ENCODE measurements at regions not wholly inside any gene's neighbourhood (a gene's known extent, or its start where the extent isn't known, plus 50 kb on each side); places are given as distances from the start of the nearest gene placed in this dataset.
A peak's percentile ranks its signal among the peaks of the same experiment; 100 is the strongest.
"Not testable (repeated sequence)": the region's sequence is repeated elsewhere in the genome, so short reads cannot be mapped to it uniquely, and the experiment has no call there.

GRCh38 chr12:46901464-46902205 lies 75.8 kb upstream of the SLC38A4 start:
- no peak for DNase-seq
- H3K4me3 Mint-ChIP-seq = no peak overlapping the region
- ATAC-seq = no peak
- H3K36me3 Mint-ChIP-seq = no peaks in the 10 kb centered on the region
- H3K4me1 Mint-ChIP-seq = peaks cover 5% of the 10 kb centered on the region
- no peaks in the 10 kb centered on the region for H3K9me3 Mint-ChIP-seq (ENCODE audit: low read depth)
- no peak overlapping the region for H3K27ac Mint-ChIP-seq
- CTCF ChIA-PET = no interaction called here
- peaks cover 2% of the 10 kb centered on the region for H3K27me3 Mint-ChIP-seq

GRCh38 chr12:46903058-46903457 lies 77.3 kb upstream of the SLC38A4 start:
- ATAC-seq = no peak
- CTCF ChIA-PET = no interaction called here

GRCh38 chr12:46904406-46905238 lies 78.8 kb upstream of the SLC38A4 start:
- H3K27me3 Mint-ChIP-seq = peaks cover 2% of the 10 kb centered on the region
- H3K27ac Mint-ChIP-seq = no peak overlapping the region
- DNase-seq = no peak
- H3K4me1 Mint-ChIP-seq = peaks cover 11% of the 10 kb centered on the region
- no peak for ATAC-seq
- no peaks in the 10 kb centered on the region for H3K36me3 Mint-ChIP-seq
- CTCF ChIA-PET = no interaction called here
- H3K9me3 Mint-ChIP-seq (ENCODE audit: low read depth) = no peaks in the 10 kb centered on the region
- H3K4me3 Mint-ChIP-seq = no peak overlapping the region

More at GRCh38 chr12:46903058-46903457, 77.3 kb upstream of the SLC38A4 start:
- H3K36me3 Mint-ChIP-seq = no peaks in the 10 kb centered on the region
- peaks cover 2% of the 10 kb centered on the region for H3K27me3 Mint-ChIP-seq
- no peaks in the 10 kb centered on the region for H3K9me3 Mint-ChIP-seq (ENCODE audit: low read depth)
- no peak overlapping the region for H3K27ac Mint-ChIP-seq
- no peak for DNase-seq
- no peak overlapping the region for H3K4me3 Mint-ChIP-seq
- H3K4me1 Mint-ChIP-seq = peaks cover 5% of the 10 kb centered on the region

GRCh38 chr12:46905239-46905627 lies 79.4 kb upstream of the SLC38A4 start:
- DNase-seq; CTCF ChIA-PET; H3K27me3 Mint-ChIP-seq; H3K9me3 Mint-ChIP-seq (ENCODE audit: low read depth); H3K4me3 Mint-ChIP-seq; ATAC-seq; H3K27ac Mint-ChIP-seq; H3K36me3 Mint-ChIP-seq: not testable (repeated sequence)
- H3K4me1 Mint-ChIP-seq = peaks cover 11% of the 10 kb centered on the region

- H3K36me3 Mint-ChIP-seq = peaks cover 1% of the 10 kb centered on the region
- no peak for ATAC-seq
Measured at GRCh38 chr12:46907791-46908190, 82.0 kb upstream of the SLC38A4 start.

GRCh38 chr12:46908236-46908935 lies 82.6 kb upstream of the SLC38A4 start:
- ATAC-seq (no peak), DNase-seq (no peak)
- Mint-ChIP-seq H3K9me3 (ENCODE audit: low read depth) (peaks cover 3% of the 10 kb centered on the region), H3K27me3 (peaks cover 24% of the 10 kb centered on the region), H3K36me3 (peaks cover 1% of the 10 kb centered on the region), H3K27ac (no peak overlapping the region), H3K4me3 (no peak overlapping the region), H3K4me1 (peaks cover 6% of the 10 kb centered on the region)
- CTCF ChIA-PET = no interaction called here

More at GRCh38 chr12:46907791-46908190, 82.0 kb upstream of the SLC38A4 start:
- CTCF ChIA-PET = no interaction called here
- no peak overlapping the region for H3K27ac Mint-ChIP-seq
- H3K4me1 Mint-ChIP-seq = peaks cover 6% of the 10 kb centered on the region
- no peak for DNase-seq
- H3K4me3 Mint-ChIP-seq = no peak overlapping the region
- H3K27me3 Mint-ChIP-seq = peaks cover 24% of the 10 kb centered on the region
- H3K9me3 Mint-ChIP-seq (ENCODE audit: low read depth) = peaks cover 3% of the 10 kb centered on the region

- ATAC-seq (no peak), DNase-seq (no peak)
- H3K9me3 Mint-ChIP-seq (ENCODE audit: low read depth) = peaks cover 3% of the 10 kb centered on the region
- H3K36me3 Mint-ChIP-seq = peaks cover 1% of the 10 kb centered on the region
- no peak overlapping the region for H3K27ac Mint-ChIP-seq
- CTCF ChIA-PET = no interaction called here
- peaks cover 24% of the 10 kb centered on the region for H3K27me3 Mint-ChIP-seq
- H3K4me3 Mint-ChIP-seq = no peak overlapping the region
- H3K4me1 Mint-ChIP-seq = peaks cover 6% of the 10 kb centered on the region
Measured at GRCh38 chr12:46908936-46909635, 83.3 kb upstream of the SLC38A4 start.

- ATAC-seq (no peak), DNase-seq (no peak)
- Mint-ChIP-seq H3K36me3 (peaks cover 1% of the 10 kb centered on the region), H3K9me3 (ENCODE audit: low read depth) (peaks cover 3% of the 10 kb centered on the region), H3K4me1 (peaks cover 6% of the 10 kb centered on the region), H3K27me3 (peaks cover 26% of the 10 kb centered on the region), H3K27ac (no peak overlapping the region), H3K4me3 (no peak overlapping the region)
- CTCF ChIA-PET = no interaction called here
Measured at GRCh38 chr12:46910830-46911229, 85.0 kb upstream of the SLC38A4 start.

- CTCF ChIA-PET = no interaction called here
- H3K4me1 Mint-ChIP-seq = no peaks in the 10 kb centered on the region
Measured at GRCh38 chr12:46914336-46914735, 88.5 kb upstream of the SLC38A4 start.

GRCh38 chr12:46915082-46915481 lies 89.3 kb upstream of the SLC38A4 start:
- Mint-ChIP-seq H3K27ac (no peak overlapping the region), H3K27me3 (peaks cover 21% of the 10 kb centered on the region)

More at GRCh38 chr12:46914336-46914735, 88.5 kb upstream of the SLC38A4 start:
- Mint-ChIP-seq H3K27ac (no peak overlapping the region), H3K9me3 (ENCODE audit: low read depth) (peaks cover 3% of the 10 kb centered on the region), H3K27me3 (peaks cover 26% of the 10 kb centered on the region), H3K36me3 (peaks cover 1% of the 10 kb centered on the region), H3K4me3 (no peak overlapping the region)
- ATAC-seq = no peak
- DNase-seq = no peak

GRCh38 chr12:46915836-46916235 lies 90.0 kb upstream of the SLC38A4 start:
- Mint-ChIP-seq H3K36me3 (peaks cover 1% of the 10 kb centered on the region), H3K27ac (no peak overlapping the region), H3K9me3 (ENCODE audit: low read depth) (peaks cover 2% of the 10 kb centered on the region), H3K4me3 (no peak overlapping the region), H3K27me3 (peaks cover 19% of the 10 kb centered on the region), H3K4me1 (no peaks in the 10 kb centered on the region)
- ATAC-seq = no peak
- no peak for DNase-seq
- CTCF ChIA-PET = no interaction called here

More at GRCh38 chr12:46915082-46915481, 89.3 kb upstream of the SLC38A4 start:
- H3K36me3 Mint-ChIP-seq = peaks cover 1% of the 10 kb centered on the region
- no peak for ATAC-seq
- no peak for DNase-seq
- H3K9me3 Mint-ChIP-seq (ENCODE audit: low read depth) = peaks cover 3% of the 10 kb centered on the region
- H3K4me1 Mint-ChIP-seq = no peaks in the 10 kb centered on the region
- CTCF ChIA-PET = no interaction called here
- H3K4me3 Mint-ChIP-seq = no peak overlapping the region

GRCh38 chr12:46916796-46917419 lies 91.1 kb upstream of the SLC38A4 start:
- Mint-ChIP-seq H3K36me3 (no peaks in the 10 kb centered on the region), H3K9me3 (ENCODE audit: low read depth) (no peaks in the 10 kb centered on the region), H3K27me3 (peaks cover 13% of the 10 kb centered on the region), H3K27ac (peak overlapping the region; percentile 26), H3K4me1 (no peaks in the 10 kb centered on the region), H3K4me3 (no peak overlapping the region)
- no peak for DNase-seq
- CTCF ChIA-PET = no interaction called here
- ATAC-seq = no peak

GRCh38 chr12:46917821-46918220 lies 92.0 kb upstream of the SLC38A4 start:
- CTCF ChIA-PET = no interaction called here
- peaks cover 4% of the 10 kb centered on the region for H3K27me3 Mint-ChIP-seq
- H3K4me3 Mint-ChIP-seq = no peak overlapping the region

More at GRCh38 chr12:46917821-46918220, 92.0 kb upstream of the SLC38A4 start:
- Mint-ChIP-seq H3K9me3 (ENCODE audit: low read depth) (no peaks in the 10 kb centered on the region), H3K27ac (no peak overlapping the region), H3K36me3 (no peaks in the 10 kb centered on the region), H3K4me1 (no peaks in the 10 kb centered on the region)
- ATAC-seq (no peak), DNase-seq (no peak)

Data from activated CD8-positive, alpha-beta memory T cell treated with anti-CD3 and anti-CD28 coated beads, Interleukin-2, amount 10 ng/mL, durations not matched to agents 7 days and 5 days (primary cell).